Prostate gland (tissue), 2 donors: ENCODE measurements at regions not wholly inside any gene's neighbourhood (a gene's known extent, or its start where the extent isn't known, plus 50 kb on each side); places are given as distances from the start of the nearest gene placed in this dataset.

Experiments
- POLR2A ChIP-seq: fragments of 450-650 bp; IDR thresholded peaks from one replicate; pipeline ENCODE4 v1.6.1; 2016; ENCODE audit warnings: antibody characterized with exemption, mild to moderate bottlenecking
- POLR2AphosphoS5 ChIP-seq: sonication (generic); formaldehyde crosslinking; IDR thresholded peaks from one replicate; pipeline ENCODE4 v1.6.1; 2017; ENCODE audit warnings: antibody characterized with exemption
- TF ChIP-seq, protein P1 (sequence below), 4 experiments: fragments of 200-600 bp in 2 of 4; fragments of 450-650 bp in 2 of 4; sonication (generic) in 2 of 4; IDR thresholded peaks; 1 replicate in 3 of 4; 2 replicates in 1 of 4; pipeline ENCODE4 v1.5.1; 2016 to 2019; ENCODE audit warnings: antibody characterized with exemption in 4 of 4, mild to moderate bottlenecking in 2 of 4, moderate library complexity in 2 of 4

DNA sequence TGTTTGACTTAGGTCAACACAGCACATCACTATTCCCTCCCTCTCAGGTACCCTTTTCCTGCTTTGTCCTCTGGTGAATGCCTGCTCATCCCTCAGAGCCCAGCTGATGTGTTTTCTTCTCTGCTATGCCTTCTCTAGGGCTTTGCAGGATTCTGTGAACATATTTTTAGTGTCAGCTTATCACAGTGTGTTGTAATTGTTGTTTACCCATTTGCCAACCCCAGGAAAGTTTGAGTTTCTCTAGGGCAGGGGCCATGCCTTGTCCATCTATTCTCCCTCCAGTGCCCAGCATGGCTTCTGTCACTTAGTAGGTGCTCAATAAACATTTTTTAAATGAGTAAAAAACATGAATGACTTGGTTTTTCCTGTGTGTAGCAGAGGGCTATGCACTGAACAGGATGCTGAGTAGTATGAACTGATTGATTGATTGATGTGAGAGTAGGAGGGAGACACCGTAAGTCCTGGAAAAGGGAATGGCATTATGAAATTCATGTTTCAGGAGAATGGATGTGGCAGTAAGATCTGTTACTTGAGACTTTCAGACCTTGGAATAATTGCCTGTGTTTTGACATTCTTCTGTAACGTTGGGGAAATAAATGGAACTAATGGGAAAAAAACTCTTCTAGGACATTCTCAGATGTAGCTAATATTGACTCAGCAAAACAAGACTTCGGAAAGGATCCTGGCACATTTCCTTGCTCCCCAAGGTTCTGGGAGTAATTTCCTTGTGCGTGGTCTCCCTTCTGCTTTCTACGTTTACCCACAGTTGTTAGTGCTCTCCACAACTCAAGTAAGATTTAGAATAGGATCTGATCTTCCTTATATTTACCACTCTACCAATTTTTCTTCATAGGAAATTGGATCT is 267.3 kb upstream of the TBL1XR1 start:
- TF ChIP-seq, protein P1, sequence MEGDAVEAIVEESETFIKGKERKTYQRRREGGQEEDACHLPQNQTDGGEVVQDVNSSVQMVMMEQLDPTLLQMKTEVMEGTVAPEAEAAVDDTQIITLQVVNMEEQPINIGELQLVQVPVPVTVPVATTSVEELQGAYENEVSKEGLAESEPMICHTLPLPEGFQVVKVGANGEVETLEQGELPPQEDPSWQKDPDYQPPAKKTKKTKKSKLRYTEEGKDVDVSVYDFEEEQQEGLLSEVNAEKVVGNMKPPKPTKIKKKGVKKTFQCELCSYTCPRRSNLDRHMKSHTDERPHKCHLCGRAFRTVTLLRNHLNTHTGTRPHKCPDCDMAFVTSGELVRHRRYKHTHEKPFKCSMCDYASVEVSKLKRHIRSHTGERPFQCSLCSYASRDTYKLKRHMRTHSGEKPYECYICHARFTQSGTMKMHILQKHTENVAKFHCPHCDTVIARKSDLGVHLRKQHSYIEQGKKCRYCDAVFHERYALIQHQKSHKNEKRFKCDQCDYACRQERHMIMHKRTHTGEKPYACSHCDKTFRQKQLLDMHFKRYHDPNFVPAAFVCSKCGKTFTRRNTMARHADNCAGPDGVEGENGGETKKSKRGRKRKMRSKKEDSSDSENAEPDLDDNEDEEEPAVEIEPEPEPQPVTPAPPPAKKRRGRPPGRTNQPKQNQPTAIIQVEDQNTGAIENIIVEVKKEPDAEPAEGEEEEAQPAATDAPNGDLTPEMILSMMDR (IDR thresholded peaks at IDR 0.05), result no peak
- TF ChIP-seq POLR2AphosphoS5 (no peak), POLR2A (no peak)
